ENCODE measurements at regions not wholly inside any gene's neighbourhood (a gene's known extent, or its start where the extent isn't known, plus 50 kb on each side); places are given as distances from the start of the nearest gene placed in this dataset.
"Not testable (repeated sequence)": the region's sequence is repeated elsewhere in the genome, so short reads cannot be mapped to it uniquely, and the experiment has no call there.

GRCh38 chr4:18441203-18441590 lies 419.6 kb upstream of the LCORL start:
- DNase-seq (ENCODE audit: low read depth) = no peak
- no peak overlapping the region for H3K4me3 ChIP-seq (ENCODE audit: low read depth, low read length)
- no peak for TF ChIP-seq CTCF (conservative IDR thresholded peaks at IDR 0.05; ENCODE audit: low read depth, low read length)

- no peak overlapping the region for H3K4me3 ChIP-seq (ENCODE audit: low read depth, low read length)
- TF ChIP-seq CTCF (conservative IDR thresholded peaks at IDR 0.05; ENCODE audit: low read depth, low read length) = no peak
- no peak for DNase-seq (ENCODE audit: low read depth)
Measured at GRCh38 chr4:18440527-18441202, 419.1 kb upstream of the LCORL start.

GRCh38 chr4:18439311-18439710 lies 417.8 kb upstream of the LCORL start:
- TF ChIP-seq CTCF (conservative IDR thresholded peaks at IDR 0.05; ENCODE audit: low read depth, low read length) = no peak
- no peak for DNase-seq (ENCODE audit: low read depth)
- H3K4me3 ChIP-seq (ENCODE audit: low read depth, low read length) = no peak overlapping the region

- no peak overlapping the region for H3K4me3 ChIP-seq (ENCODE audit: low read depth, low read length)
- TF ChIP-seq CTCF (conservative IDR thresholded peaks at IDR 0.05; ENCODE audit: low read depth, low read length) = no peak
- no peak for DNase-seq (ENCODE audit: low read depth)
Measured at GRCh38 chr4:18435781-18436180, 414.2 kb upstream of the LCORL start.

GRCh38 chr4:18422685-18423084 lies 401.1 kb upstream of the LCORL start:
- no peak for TF ChIP-seq CTCF (conservative IDR thresholded peaks at IDR 0.05; ENCODE audit: low read depth, low read length)
- no peak for DNase-seq (ENCODE audit: low read depth)
- no peak overlapping the region for H3K4me3 ChIP-seq (ENCODE audit: low read depth, low read length)

- no peak for DNase-seq (ENCODE audit: low read depth)
- H3K4me3 ChIP-seq (ENCODE audit: low read depth, low read length) = no peak overlapping the region
- TF ChIP-seq CTCF (conservative IDR thresholded peaks at IDR 0.05; ENCODE audit: low read depth, low read length) = no peak
Measured at GRCh38 chr4:18421519-18421918, 400.0 kb upstream of the LCORL start.

GRCh38 chr4:18419780-18420179 lies 398.2 kb upstream of the LCORL start:
- H3K4me3 ChIP-seq (ENCODE audit: low read depth, low read length) = no peak overlapping the region
- no peak for TF ChIP-seq CTCF (conservative IDR thresholded peaks at IDR 0.05; ENCODE audit: low read depth, low read length)
- DNase-seq (ENCODE audit: low read depth) = no peak

GRCh38 chr4:18418195-18418898 lies 396.8 kb upstream of the LCORL start:
- not testable (repeated sequence) for DNase-seq (ENCODE audit: low read depth); H3K4me3 ChIP-seq (ENCODE audit: low read depth, low read length)

GRCh38 chr4:18417651-18418050 lies 396.1 kb upstream of the LCORL start:
- H3K4me3 ChIP-seq (ENCODE audit: low read depth, low read length); DNase-seq (ENCODE audit: low read depth): not testable (repeated sequence)
